ENCODE measurements at regions not wholly inside any gene's neighbourhood (a gene's known extent, or its start where the extent isn't known, plus 50 kb on each side); places are given as distances from the start of the nearest gene placed in this dataset.

GRCh38 chr5:52725808-52726207 lies 61.9 kb upstream of the ITGA1 start:
- H3K27me3 Mint-ChIP-seq (ENCODE audit: insufficient read depth), result no peaks in the 10 kb centered on the region
- 90 to 95% methylated on average over 2 to 3 of the region's 3 CpGs for WGBS, 2 experiments (ENCODE audit: insufficient coverage in 1 of 2, insufficient read length in 1 of 2)
- Histone ChIP-seq H3K4me1 (ENCODE audit: control insufficient read depth, insufficient read depth, low read length) (no peaks in the 10 kb centered on the region), H3K9ac (ENCODE audit: extremely low read depth, low read length, poor library complexity, severe bottlenecking) (no peak overlapping the region), H3K27me3 (ENCODE audit: control insufficient read depth, insufficient read depth, low read length, poor library complexity, severe bottlenecking) (no peaks in the 10 kb centered on the region), H3K27ac (ENCODE audit: low read depth, low read length) (no peak overlapping the region), H3K4me3 (ENCODE audit: low read length) (no peak overlapping the region), H3K9me3 (ENCODE audit: control insufficient read depth, low read length) (no peaks in the 10 kb centered on the region), H3K36me3 (ENCODE audit: control insufficient read depth, insufficient read depth, low read length) (no peaks in the 10 kb centered on the region)
- no peaks in the 10 kb centered on the region for H3K4me1 Mint-ChIP-seq
- H3K4me3 Mint-ChIP-seq, result no peak overlapping the region
- DNase-seq, result no peak
- no peak overlapping the region for H3K27ac Mint-ChIP-seq
- TF ChIP-seq, protein P1, sequence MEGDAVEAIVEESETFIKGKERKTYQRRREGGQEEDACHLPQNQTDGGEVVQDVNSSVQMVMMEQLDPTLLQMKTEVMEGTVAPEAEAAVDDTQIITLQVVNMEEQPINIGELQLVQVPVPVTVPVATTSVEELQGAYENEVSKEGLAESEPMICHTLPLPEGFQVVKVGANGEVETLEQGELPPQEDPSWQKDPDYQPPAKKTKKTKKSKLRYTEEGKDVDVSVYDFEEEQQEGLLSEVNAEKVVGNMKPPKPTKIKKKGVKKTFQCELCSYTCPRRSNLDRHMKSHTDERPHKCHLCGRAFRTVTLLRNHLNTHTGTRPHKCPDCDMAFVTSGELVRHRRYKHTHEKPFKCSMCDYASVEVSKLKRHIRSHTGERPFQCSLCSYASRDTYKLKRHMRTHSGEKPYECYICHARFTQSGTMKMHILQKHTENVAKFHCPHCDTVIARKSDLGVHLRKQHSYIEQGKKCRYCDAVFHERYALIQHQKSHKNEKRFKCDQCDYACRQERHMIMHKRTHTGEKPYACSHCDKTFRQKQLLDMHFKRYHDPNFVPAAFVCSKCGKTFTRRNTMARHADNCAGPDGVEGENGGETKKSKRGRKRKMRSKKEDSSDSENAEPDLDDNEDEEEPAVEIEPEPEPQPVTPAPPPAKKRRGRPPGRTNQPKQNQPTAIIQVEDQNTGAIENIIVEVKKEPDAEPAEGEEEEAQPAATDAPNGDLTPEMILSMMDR (conservative IDR thresholded peaks at IDR 0.05), result no peak
- peaks cover 5% of the 10 kb centered on the region for H3K9me3 Mint-ChIP-seq
- no peaks in the 10 kb centered on the region for H3K36me3 Mint-ChIP-seq (ENCODE audit: low read depth)

DNA sequence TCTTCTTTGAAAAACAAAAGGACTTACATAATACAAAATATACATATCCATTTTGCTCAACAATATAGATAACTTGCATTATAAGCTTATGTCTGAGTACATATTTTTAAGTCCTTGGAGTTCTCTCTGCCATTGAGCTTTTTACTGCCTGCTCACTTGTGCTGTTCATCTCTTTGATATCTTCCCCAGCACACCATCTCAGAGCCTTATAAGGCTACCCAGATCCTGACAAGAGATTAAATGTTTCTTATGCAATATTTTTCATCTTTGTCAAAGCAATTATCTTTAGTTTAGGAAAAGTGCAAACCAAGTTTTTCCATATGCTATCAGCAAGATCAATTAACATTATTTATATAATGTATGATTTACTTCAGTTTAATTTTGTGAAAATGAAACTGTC lies 60.7 kb upstream of the ITGA1 start:
- H3K4me3 ChIP-seq (ENCODE audit: low read length), result no peak overlapping the region
- Mint-ChIP-seq H3K27ac (no peak overlapping the region), H3K36me3 (ENCODE audit: low read depth) (no peaks in the 10 kb centered on the region)

GRCh38 chr5:52727576-52727975 lies 60.1 kb upstream of the ITGA1 start:
- Histone ChIP-seq H3K36me3 (ENCODE audit: control insufficient read depth, insufficient read depth, low read length) (no peaks in the 10 kb centered on the region), H3K4me3 (ENCODE audit: low read length) (no peak overlapping the region), H3K9ac (ENCODE audit: extremely low read depth, low read length, poor library complexity, severe bottlenecking) (no peak overlapping the region), H3K27me3 (ENCODE audit: control insufficient read depth, insufficient read depth, low read length, poor library complexity, severe bottlenecking) (no peaks in the 10 kb centered on the region), H3K27ac (ENCODE audit: low read depth, low read length) (no peak overlapping the region), H3K9me3 (ENCODE audit: control insufficient read depth, low read length) (no peaks in the 10 kb centered on the region), H3K4me1 (ENCODE audit: control insufficient read depth, insufficient read depth, low read length) (no peaks in the 10 kb centered on the region)
- Mint-ChIP-seq H3K27me3 (ENCODE audit: insufficient read depth) (no peaks in the 10 kb centered on the region), H3K4me3 (no peak overlapping the region), H3K9me3 (peaks cover 5% of the 10 kb centered on the region), H3K27ac (no peak overlapping the region), H3K4me1 (no peaks in the 10 kb centered on the region), H3K36me3 (ENCODE audit: low read depth) (no peaks in the 10 kb centered on the region)
- no peak for DNase-seq
- TF ChIP-seq, protein P1 (conservative IDR thresholded peaks at IDR 0.05), result no peak
- 78 to 80% methylated on average over 2 to 6 of the region's 6 CpGs for WGBS, 2 experiments (ENCODE audit: insufficient coverage in 1 of 2, insufficient read length in 1 of 2)

More for the DNA sequence above, 60.7 kb upstream of the ITGA1 start:
- Histone ChIP-seq H3K9ac (ENCODE audit: extremely low read depth, low read length, poor library complexity, severe bottlenecking) (no peak overlapping the region), H3K9me3 (ENCODE audit: control insufficient read depth, low read length) (no peaks in the 10 kb centered on the region), H3K36me3 (ENCODE audit: control insufficient read depth, insufficient read depth, low read length) (no peaks in the 10 kb centered on the region), H3K27ac (ENCODE audit: low read depth, low read length) (no peak overlapping the region), H3K4me1 (ENCODE audit: control insufficient read depth, insufficient read depth, low read length) (no peaks in the 10 kb centered on the region), H3K27me3 (ENCODE audit: control insufficient read depth, insufficient read depth, low read length, poor library complexity, severe bottlenecking) (no peaks in the 10 kb centered on the region)
- DNase-seq, result no peak
- no peaks in the 10 kb centered on the region for H3K4me1 Mint-ChIP-seq
- H3K27me3 Mint-ChIP-seq (ENCODE audit: insufficient read depth), result no peaks in the 10 kb centered on the region
- no peak overlapping the region for H3K4me3 Mint-ChIP-seq
- TF ChIP-seq, protein P1 (conservative IDR thresholded peaks at IDR 0.05), result no peak
- H3K9me3 Mint-ChIP-seq, result peaks cover 5% of the 10 kb centered on the region
